ENCODE measurements at regions not wholly inside any gene's neighbourhood (a gene's known extent, or its start where the extent isn't known, plus 50 kb on each side); places are given as distances from the start of the nearest gene placed in this dataset.

GRCh38 chr17:51560398-51560797, 300.1 kb downstream of the UTP18 start:
- TF ChIP-seq CTCF (IDR thresholded peaks at IDR 0.05) (no peak), POLR2A (IDR thresholded peaks at IDR 0.05) (no peak)

All from adrenal gland (tissue), 5 donors.